NOMO-1 treated with dmso at 0.1 percent for 144 hours (cell line): ENCODE measurements at regions not wholly inside any gene's neighbourhood (a gene's known extent, or its start where the extent isn't known, plus 50 kb on each side); places are given as distances from the start of the nearest gene placed in this dataset.

ENCODE experiments used
- DNase-seq: peaks from one replicate; lab custom pipeline; 2025; ENCODE audit not compliant: unreplicated experiment; lab: John Stamatoyannopoulos, UW

- peak; percentile 30 for DNase-seq
These were observed 112.7 kb upstream of the TNFAIP3 start for GRCh38 chr6:137754366-137754765.

GRCh38 chr6:137754866-137755265 is 112.2 kb upstream of the TNFAIP3 start:
- DNase-seq, result no peak

- DNase-seq, result no peak
These were observed 111.8 kb upstream of the TNFAIP3 start for GRCh38 chr6:137755284-137755683.

DNA sequence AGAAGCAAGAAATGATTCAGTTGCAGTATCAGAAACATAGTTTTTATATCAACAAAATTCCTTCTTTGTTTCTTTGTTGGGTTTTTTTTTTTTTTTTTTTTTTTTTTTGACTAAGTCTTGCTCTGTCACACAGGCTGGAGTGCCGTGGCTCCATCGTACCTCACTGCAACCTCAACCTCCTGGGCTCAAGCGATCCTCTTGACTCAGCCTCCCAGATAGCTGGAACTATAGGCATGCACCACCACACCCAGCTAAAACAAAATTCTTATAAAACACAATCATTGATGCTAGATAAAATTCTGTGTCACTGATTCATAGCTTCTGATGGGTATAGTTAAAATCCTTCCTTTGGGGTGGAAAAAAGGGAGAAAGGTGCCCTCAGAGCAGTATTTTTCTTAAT is 110.3 kb upstream of the TNFAIP3 start:
- DNase-seq, result no peak

DNA sequence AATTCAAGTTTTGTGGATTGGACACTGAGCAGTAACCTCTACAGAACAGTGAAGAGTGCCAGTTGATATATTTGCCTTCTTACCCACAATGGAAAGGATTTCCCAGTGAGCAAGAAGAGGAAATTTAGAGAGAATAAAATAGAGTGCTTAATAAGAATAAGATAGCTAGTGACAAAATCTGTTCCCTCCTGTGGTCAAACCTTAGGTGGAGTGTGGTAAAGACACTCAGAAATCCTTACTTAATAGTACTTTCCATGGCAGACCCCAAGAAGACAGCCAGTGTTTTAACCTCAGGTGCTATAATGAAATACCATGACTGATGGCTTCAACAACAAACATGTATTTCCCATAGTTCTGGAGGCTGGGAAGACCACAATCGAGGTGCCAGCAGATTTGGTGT is 108.4 kb upstream of the TNFAIP3 start:
- no peak for DNase-seq

DNA sequence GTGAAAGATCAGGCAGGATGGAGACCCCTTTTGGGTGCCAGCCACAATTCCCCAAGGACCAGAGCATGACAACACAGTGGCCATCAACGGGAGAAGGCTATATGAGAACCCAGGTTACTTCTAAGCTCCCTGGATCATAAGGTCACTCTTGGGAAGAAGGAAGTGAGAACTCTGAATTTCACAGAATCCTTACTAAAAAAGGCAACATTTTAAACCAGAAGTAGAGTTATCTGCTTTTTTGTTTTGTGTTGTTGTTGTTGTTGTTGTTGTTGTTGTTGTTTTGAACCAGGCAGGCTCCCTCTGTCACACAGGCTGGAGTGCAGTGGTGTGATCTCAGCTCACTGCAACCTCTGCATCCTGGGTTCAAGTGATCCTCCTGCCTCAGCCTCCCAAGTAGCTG is 107.4 kb upstream of the TNFAIP3 start:
- no peak for DNase-seq

DNA sequence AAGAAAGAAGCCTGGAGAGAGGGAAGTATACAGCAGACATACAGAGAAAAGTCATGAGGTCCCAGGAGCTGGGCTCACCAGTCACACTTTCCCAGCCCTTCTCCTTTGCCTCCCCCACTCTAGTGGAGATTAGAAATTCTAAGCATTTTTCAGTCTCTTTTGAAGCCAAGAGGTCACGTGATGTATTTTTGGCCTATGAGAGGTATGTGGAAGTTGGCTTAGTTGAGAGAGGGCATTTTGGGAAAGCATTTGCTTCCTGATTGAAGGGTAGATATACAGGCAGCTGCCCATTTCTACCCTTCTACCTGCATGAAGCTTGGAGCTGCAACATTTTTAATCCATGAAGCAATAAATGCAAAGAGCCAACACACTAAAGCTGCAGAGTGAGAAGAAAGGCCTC is 106.0 kb upstream of the TNFAIP3 start:
- no peak for DNase-seq

- DNase-seq, result no peak
These were observed 105.6 kb upstream of the TNFAIP3 start for GRCh38 chr6:137761487-137761886.

- no peak for DNase-seq
These were observed 104.6 kb upstream of the TNFAIP3 start for GRCh38 chr6:137762168-137763090.

- no peak for DNase-seq
These were observed 103.6 kb upstream of the TNFAIP3 start for GRCh38 chr6:137763436-137763835.

- no peak for DNase-seq
These were observed 103.2 kb upstream of the TNFAIP3 start for GRCh38 chr6:137763886-137764285.

- DNase-seq, result no peak
These were observed 102.6 kb upstream of the TNFAIP3 start for GRCh38 chr6:137764464-137764863.

DNA sequence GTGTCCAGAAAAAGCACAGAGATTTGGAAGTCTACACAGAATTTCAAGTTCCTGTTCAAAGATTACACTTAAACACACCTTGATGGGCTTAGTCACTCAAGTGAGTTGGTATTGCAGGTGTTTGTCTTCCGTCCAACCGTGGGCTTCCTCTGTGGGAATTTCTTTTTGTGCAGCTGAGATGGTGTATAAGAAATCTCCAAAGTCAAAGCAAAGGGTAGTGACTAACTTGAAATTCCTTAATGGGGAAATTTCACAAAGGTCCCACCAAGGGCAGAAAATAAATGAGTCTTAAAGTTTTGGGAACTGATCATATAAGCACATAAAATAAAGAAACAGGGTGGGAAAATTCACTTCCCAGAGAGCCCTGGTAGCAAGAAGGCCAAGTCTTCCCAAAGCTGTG is 102.0 kb upstream of the TNFAIP3 start:
- no peak for DNase-seq

DNA sequence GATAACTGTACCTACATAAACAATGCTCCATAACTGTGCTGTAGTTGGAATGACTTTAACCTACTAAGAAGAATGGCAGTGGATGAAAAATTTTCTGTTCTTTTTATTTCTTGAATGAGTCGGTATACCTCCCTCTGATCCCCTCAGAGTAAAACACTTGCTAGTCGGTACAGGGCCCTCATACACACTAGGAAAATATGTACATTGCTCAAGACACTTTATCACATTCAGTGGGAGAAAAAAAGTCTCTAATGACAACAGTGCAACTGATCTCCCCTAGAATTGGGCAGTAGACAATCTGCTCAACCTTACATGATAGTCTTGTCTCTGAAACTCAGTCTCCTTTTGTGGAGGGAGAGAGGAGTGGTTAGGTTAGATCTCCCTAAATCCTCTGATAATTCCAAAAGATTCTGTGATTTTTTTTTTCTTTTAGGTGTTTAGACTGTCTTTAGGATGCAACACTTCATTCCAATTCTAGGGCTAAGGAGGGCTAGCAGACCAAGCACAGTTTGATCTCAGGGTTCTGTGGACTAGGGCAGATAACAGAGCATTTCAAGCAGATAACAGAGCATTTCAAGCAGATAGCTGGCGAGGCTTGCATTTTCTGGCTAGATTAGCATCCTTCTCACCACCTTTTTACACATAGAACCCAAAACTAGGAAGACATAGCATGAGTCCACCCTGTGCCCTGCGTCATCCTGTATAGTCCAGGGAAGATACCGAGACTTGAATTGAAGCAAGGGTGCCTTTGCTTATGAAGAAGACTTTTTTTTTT is 100.3 kb upstream of the TNFAIP3 start:
- DNase-seq, result no peak

DNA sequence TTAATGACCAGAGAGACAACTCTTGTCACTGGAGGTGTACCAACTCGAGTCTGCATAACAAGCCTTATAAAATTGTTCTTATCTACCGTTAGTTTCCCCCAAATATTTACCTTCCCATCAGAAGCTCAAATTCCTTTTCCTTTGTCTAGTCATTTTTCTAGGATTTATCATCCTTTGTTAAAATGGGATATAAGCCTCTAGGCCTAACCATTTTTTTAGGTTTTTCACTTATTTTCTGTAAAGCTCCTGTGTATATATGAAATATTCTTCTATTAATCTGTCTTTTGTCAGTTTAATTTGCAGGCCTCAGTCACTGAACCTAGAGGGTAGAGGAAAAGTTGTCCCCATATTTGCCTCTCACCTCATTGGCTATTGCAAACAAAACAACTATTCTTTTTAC is 99.6 kb upstream of the TNFAIP3 start:
- DNase-seq, result no peak

DNA sequence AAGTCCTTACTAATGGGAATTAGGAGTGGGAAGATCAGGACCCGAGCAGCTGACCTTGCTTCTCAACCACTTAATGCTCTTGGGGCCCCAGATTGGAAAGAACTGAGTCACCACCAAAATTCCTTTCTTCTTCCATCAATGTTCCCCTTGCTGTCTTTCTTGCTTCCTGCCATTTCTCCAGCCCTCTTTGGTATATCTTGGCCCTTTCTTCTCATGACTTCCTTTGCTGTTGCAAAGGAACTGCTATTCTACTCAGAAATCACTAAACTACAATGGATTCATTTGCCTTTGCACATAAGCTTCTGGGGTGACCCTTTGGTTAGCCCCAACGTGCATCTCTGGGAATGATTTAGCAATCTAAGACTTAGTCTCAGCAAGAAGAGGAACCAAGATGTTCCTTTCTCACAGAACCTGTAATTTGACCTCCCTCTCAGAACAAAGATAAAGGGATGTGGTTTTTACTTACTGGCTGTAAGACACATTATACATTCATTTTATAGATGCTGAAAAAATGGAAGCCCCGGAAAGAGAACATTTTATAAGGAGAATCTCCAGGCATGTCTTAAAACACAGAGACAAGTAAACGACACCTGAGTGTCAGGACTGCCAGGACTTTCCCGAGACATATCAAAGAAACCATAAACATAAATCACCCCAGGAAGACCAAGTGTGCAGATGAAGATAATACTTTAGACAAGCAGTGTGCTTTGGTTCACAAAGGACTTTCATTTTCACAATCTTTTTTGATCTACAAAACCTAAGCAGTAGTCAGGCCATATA is 99.0 kb upstream of the TNFAIP3 start:
- DNase-seq, result peak; percentile 62

GRCh38 chr6:137768935-137769334 is 98.1 kb upstream of the TNFAIP3 start:
- DNase-seq, result no peak

DNA sequence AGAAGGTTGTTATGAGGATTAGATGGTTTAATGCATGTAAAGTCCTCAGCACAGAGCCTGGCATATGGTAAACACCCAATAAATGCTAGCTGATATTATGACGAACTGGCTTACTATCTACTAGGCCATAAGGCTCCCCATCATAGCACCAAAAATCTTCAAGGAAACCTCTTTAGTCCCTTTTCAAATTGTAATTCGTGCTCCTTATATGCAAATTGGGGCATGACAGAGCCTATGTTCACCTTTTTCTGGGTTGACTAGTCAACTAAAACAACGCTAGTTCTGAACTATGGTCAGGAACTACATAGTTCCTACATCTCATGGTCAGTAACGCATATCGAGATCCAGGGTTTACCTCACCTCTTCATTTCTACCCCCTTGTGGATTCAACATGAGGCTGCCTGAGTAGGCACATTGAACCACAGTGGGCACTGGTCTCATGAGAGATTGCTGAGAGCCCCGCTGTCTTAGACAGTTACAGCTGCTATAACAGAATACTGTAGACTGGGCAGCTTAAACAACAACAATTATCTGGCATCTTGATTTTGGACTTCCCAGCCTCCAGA is 97.2 kb upstream of the TNFAIP3 start:
- no peak for DNase-seq

DNA sequence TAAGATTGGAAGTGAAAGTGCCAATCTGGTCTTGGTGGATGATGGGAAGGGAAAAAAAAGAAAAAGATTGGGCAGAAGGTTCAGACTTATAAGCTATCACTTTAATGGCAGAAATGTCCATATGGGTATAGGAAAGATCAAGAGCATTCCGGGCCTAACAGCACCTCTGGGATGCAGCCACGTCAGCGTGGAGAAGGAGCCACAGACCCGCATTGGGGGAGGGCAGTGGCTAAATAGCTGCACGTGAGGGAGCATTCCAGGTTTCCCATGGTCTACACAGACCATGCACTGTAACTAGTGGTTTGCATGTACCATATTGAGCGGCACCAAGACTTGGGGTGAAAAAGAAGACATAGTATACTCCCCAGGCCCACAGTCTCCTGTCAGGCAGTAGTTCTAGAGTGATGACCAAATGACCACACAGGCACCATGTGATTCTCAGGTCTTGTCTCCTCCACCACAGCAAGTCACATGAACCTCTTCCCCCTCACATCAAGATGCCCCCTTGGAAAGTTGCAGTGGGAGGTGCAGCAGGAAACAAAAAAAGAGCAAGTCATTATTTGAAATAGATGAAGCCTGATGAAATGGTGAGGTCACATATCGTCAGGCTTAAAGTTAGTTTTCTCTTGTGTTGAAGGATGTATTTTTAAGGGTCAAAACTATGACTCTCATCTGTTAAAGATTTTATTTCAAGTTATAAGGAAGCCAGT is 94.4 kb upstream of the TNFAIP3 start:
- DNase-seq, result no peak

- DNase-seq, result no peak
These were observed 91.8 kb upstream of the TNFAIP3 start for GRCh38 chr6:137775227-137775626.
